ENCODE measurements at regions not wholly inside any gene's neighbourhood (a gene's known extent, or its start where the extent isn't known, plus 50 kb on each side); places are given as distances from the start of the nearest gene placed in this dataset.

- H2AFZ ChIP-seq (ENCODE audit: low read depth), result no peak overlapping the region
- H3K4me3 ChIP-seq (ENCODE audit: low read depth in 2 of 2, low read length in 1 of 2), result no peak overlapping the region
- no peak overlapping the region for H3K27ac ChIP-seq (ENCODE audit: low read depth in 2 of 2, low read length in 1 of 2)
- TF ChIP-seq, protein P1, sequence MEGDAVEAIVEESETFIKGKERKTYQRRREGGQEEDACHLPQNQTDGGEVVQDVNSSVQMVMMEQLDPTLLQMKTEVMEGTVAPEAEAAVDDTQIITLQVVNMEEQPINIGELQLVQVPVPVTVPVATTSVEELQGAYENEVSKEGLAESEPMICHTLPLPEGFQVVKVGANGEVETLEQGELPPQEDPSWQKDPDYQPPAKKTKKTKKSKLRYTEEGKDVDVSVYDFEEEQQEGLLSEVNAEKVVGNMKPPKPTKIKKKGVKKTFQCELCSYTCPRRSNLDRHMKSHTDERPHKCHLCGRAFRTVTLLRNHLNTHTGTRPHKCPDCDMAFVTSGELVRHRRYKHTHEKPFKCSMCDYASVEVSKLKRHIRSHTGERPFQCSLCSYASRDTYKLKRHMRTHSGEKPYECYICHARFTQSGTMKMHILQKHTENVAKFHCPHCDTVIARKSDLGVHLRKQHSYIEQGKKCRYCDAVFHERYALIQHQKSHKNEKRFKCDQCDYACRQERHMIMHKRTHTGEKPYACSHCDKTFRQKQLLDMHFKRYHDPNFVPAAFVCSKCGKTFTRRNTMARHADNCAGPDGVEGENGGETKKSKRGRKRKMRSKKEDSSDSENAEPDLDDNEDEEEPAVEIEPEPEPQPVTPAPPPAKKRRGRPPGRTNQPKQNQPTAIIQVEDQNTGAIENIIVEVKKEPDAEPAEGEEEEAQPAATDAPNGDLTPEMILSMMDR (IDR thresholded peaks at IDR 0.05), result no peak
- no peak for TF ChIP-seq GABPA (IDR thresholded peaks at IDR 0.05; ENCODE audit: low read depth)
- TF ChIP-seq FOSL2 (IDR thresholded peaks at IDR 0.05; ENCODE audit: borderline replicate concordance, low read depth), result no peak
- TF ChIP-seq IRF3 (IDR thresholded peaks at IDR 0.05; ENCODE audit: low read depth, low read length), result no peak
- TF ChIP-seq, protein P2, sequence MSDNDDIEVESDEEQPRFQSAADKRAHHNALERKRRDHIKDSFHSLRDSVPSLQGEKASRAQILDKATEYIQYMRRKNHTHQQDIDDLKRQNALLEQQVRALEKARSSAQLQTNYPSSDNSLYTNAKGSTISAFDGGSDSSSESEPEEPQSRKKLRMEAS (IDR thresholded peaks at IDR 0.05; ENCODE audit: low read depth), result no peak
- TF ChIP-seq MEF2A (IDR thresholded peaks at IDR 0.05; ENCODE audit: borderline replicate concordance, low read depth), result no peak
- TF ChIP-seq TEAD4 (IDR thresholded peaks at IDR 0.05; ENCODE audit: borderline replicate concordance, insufficient read depth), result no peak
- no peak for TF ChIP-seq YY1 (IDR thresholded peaks at IDR 0.05; ENCODE audit: low read depth)
- no peak for TF ChIP-seq NRF1 (IDR thresholded peaks at IDR 0.05; ENCODE audit: low read depth, low read length)
- TF ChIP-seq EZH2phosphoT487 (IDR thresholded peaks at IDR 0.05; ENCODE audit: borderline replicate concordance, low read depth), result no peak
- no peak for TF ChIP-seq TAF1 (IDR thresholded peaks at IDR 0.05; ENCODE audit: borderline replicate concordance, low read depth, low read length)
- TF ChIP-seq SIN3A (IDR thresholded peaks at IDR 0.05; ENCODE audit: borderline replicate concordance, low read depth, low read length), result no peak
- no peak for TF ChIP-seq PBX3 (IDR thresholded peaks at IDR 0.05)
- no peak for TF ChIP-seq POLR2AphosphoS5 (IDR thresholded peaks at IDR 0.05; ENCODE audit: low read depth, low read length)
- TF ChIP-seq ELF1 (IDR thresholded peaks at IDR 0.05), result no peak
- no peaks in the 10 kb centered on the region for H3K4me1 ChIP-seq (ENCODE audit: control insufficient read depth in 1 of 2, insufficient read depth in 2 of 2, low read depth in 1 of 2, low read length in 1 of 2)
- no peaks in the 10 kb centered on the region for H3K27me3 ChIP-seq (ENCODE audit: insufficient read depth)
- ChIA-PET CTCF (no interaction called here), POLR2A (no interaction called here)
- no peaks in the 10 kb centered on the region for H3K79me2 ChIP-seq (ENCODE audit: insufficient read depth)
- no peak overlapping the region for H3K9ac ChIP-seq
- no peaks in the 10 kb centered on the region for H3K9me2 ChIP-seq
- DNase-seq, result no peak
- no peaks in the 10 kb centered on the region for H3K9me3 ChIP-seq
- H3F3A ChIP-seq (replicated peaks; ENCODE audit: insufficient read depth), result no peaks in the 10 kb centered on the region
- H3K36me3 ChIP-seq (replicated peaks in 1 of 2; ENCODE audit: control insufficient read depth in 1 of 2, insufficient read depth in 2 of 2, low read length in 1 of 2), result no peaks in the 10 kb centered on the region
- H4K20me1 ChIP-seq (ENCODE audit: insufficient read depth), result no peaks in the 10 kb centered on the region
- H3K4me2 ChIP-seq, result no peak overlapping the region
Observed at GRCh38 chr5:130624805-130625204, 540.3 kb downstream of the HINT1 start.

DNA sequence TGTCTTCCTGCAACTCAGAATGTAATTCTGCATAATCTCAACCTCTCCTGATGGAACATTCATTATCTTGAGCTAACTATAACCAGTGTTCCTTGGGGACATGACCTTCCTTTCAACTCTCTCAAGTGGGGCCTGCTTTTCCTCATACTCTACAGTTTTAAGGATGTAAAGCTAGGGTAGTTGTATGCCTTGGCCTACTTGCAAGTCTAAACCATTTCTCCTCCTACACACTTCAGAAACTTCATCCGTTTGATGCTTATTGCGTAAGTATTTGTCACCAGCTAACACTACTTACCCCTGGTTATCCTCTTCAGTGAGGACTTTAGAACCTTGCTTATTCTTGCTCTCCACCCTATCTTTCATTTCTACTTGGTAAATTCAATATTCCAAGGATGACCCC, 548.9 kb downstream of the HINT1 start:
- H3K36me3 ChIP-seq (replicated peaks in 1 of 2; ENCODE audit: control insufficient read depth in 1 of 2, insufficient read depth in 2 of 2, low read length in 1 of 2), result no peaks in the 10 kb centered on the region
- POLR2A ChIA-PET, result no interaction called here
- no peaks in the 10 kb centered on the region for H3K9me2 ChIP-seq
- CTCF ChIA-PET, result interaction anchor here (0.6 kb wide), 1 partner anchor 13 kb away, joined by 3 read pairs; no protein-coding TSS in a partner anchor
- H3K9me3 ChIP-seq, result no peaks in the 10 kb centered on the region
- no peaks in the 10 kb centered on the region for H3K27me3 ChIP-seq (ENCODE audit: insufficient read depth)
- H3K4me3 ChIP-seq (ENCODE audit: low read depth in 2 of 2, low read length in 1 of 2), result no peak overlapping the region
- no peaks in the 10 kb centered on the region for H4K20me1 ChIP-seq (ENCODE audit: insufficient read depth)
- H3K9ac ChIP-seq, result no peak overlapping the region
- H2AFZ ChIP-seq (ENCODE audit: low read depth), result no peak overlapping the region
- DNase-seq, result no peak
- no peaks in the 10 kb centered on the region for H3K79me2 ChIP-seq (ENCODE audit: insufficient read depth)
- H3F3A ChIP-seq (replicated peaks; ENCODE audit: insufficient read depth), result no peaks in the 10 kb centered on the region
- no peaks in the 10 kb centered on the region for H3K4me1 ChIP-seq (ENCODE audit: control insufficient read depth in 1 of 2, insufficient read depth in 2 of 2, low read depth in 1 of 2, low read length in 1 of 2)
- no peak overlapping the region for H3K4me2 ChIP-seq
- 6% methylated on average over 2 of the region's 2 CpGs for WGBS (ENCODE audit: low lambda C conversion rate)
- no peak overlapping the region for H3K27ac ChIP-seq (ENCODE audit: low read depth in 2 of 2, low read length in 1 of 2)
- no peak for TF ChIP-seq SMC3 (IDR thresholded peaks at IDR 0.05; ENCODE audit: low read depth, low read length)
- no peak for TF ChIP-seq NFIC (IDR thresholded peaks at IDR 0.05; ENCODE audit: borderline replicate concordance)
- no peak for TF ChIP-seq RXRA (IDR thresholded peaks at IDR 0.05; ENCODE audit: borderline replicate concordance, low read depth)
- TF ChIP-seq, protein P3, sequence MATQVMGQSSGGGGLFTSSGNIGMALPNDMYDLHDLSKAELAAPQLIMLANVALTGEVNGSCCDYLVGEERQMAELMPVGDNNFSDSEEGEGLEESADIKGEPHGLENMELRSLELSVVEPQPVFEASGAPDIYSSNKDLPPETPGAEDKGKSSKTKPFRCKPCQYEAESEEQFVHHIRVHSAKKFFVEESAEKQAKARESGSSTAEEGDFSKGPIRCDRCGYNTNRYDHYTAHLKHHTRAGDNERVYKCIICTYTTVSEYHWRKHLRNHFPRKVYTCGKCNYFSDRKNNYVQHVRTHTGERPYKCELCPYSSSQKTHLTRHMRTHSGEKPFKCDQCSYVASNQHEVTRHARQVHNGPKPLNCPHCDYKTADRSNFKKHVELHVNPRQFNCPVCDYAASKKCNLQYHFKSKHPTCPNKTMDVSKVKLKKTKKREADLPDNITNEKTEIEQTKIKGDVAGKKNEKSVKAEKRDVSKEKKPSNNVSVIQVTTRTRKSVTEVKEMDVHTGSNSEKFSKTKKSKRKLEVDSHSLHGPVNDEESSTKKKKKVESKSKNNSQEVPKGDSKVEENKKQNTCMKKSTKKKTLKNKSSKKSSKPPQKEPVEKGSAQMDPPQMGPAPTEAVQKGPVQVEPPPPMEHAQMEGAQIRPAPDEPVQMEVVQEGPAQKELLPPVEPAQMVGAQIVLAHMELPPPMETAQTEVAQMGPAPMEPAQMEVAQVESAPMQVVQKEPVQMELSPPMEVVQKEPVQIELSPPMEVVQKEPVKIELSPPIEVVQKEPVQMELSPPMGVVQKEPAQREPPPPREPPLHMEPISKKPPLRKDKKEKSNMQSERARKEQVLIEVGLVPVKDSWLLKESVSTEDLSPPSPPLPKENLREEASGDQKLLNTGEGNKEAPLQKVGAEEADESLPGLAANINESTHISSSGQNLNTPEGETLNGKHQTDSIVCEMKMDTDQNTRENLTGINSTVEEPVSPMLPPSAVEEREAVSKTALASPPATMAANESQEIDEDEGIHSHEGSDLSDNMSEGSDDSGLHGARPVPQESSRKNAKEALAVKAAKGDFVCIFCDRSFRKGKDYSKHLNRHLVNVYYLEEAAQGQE (IDR thresholded peaks at IDR 0.05; ENCODE audit: low read depth, low read length), result no peak
- TF ChIP-seq TAF1 (IDR thresholded peaks at IDR 0.05; ENCODE audit: borderline replicate concordance, low read depth, low read length), result no peak
- no peak for TF ChIP-seq TEAD4 (IDR thresholded peaks at IDR 0.05; ENCODE audit: borderline replicate concordance, insufficient read depth)
- TF ChIP-seq YY1 (IDR thresholded peaks at IDR 0.05; ENCODE audit: low read depth), result no peak
- TF ChIP-seq FOXM1 (IDR thresholded peaks at IDR 0.05; ENCODE audit: low read depth), result no peak
